HepG2 (cell line): ENCODE measurements at regions not wholly inside any gene's neighbourhood (a gene's known extent, or its start where the extent isn't known, plus 50 kb on each side); places are given as distances from the start of the nearest gene placed in this dataset.

Experiments
- ATAC-seq: fragments of 200-7000 bp; cut with Tn5 transposase; 3 replicates; pipeline ENCODE4 v1.9.1; 2020; ENCODE audit warnings: mild to moderate bottlenecking, moderate library complexity
- BruUV-seq: library from RNA; stranded (reverse); fragments of 400-500 nt; replicated peaks from 2 replicates; lab custom pipeline; 2021; lab: Mats Ljungman, UMichigan
- CTCF ChIA-PET: fragments of 300-600 bp; formaldehyde crosslinking; extraction: SDS; loops from one replicate; lab custom pipeline; 2021; ENCODE audit warnings: low total read pairs, inconsistent platforms, low intra/inter-chr PET ratio; lab: Yijun Ruan, JAX
- POLR2A ChIA-PET: fragments of 350-600 bp; sonication (Branson Sonifier 250); formaldehyde crosslinking; loops from one replicate; lab custom pipeline; 2020; ENCODE audit warnings: antibody characterized with exemption, inconsistent platforms; lab: Yijun Ruan, JAX
- DNase-seq: peaks from one replicate; pipeline ENCODE4 v3.0.0-alpha.2; 2015; ENCODE audit warnings: low spot score
- FAIRE-seq: peaks from 3 replicates; lab custom pipeline; 2011; peaks lifted over from hg19 to GRCh38; lab: Jason Lieb, UNC
- H2AFZ ChIP-seq: one replicate; pipeline ENCODE4 v1.6.1; 2011; ENCODE audit warnings: low read length, inconsistent platforms
- H3K27ac ChIP-seq: fragments of 300-600 bp; 3 replicates; pipeline ENCODE4 v1.8.0; 2011; ENCODE audit warnings: mixed run types, mild to moderate bottlenecking, mixed read lengths, low read length, inconsistent platforms; ENCODE audit not compliant: insufficient read depth; ENCODE audit errors: extremely low read length
- H3K27me3 ChIP-seq, 2 experiments: fragments of 200-600 bp in 1 of 2; 2 replicates in 1 of 2; 3 replicates in 1 of 2; pipeline versions ENCODE4 v1.6.0 to v1.8.0; 2011; ENCODE audit warnings: low read length in 2 of 2, mild to moderate bottlenecking in 2 of 2, moderate library complexity in 2 of 2, inconsistent platforms in 1 of 2; ENCODE audit not compliant: insufficient read depth in 2 of 2, control insufficient read depth in 1 of 2
- H3K36me3 ChIP-seq, 2 experiments: fragments of 200-600 bp in 1 of 2; replicated peaks in 1 of 2; 2 replicates in 1 of 2; 3 replicates in 1 of 2; pipeline versions ENCODE4 v1.5.1 to v1.8.0; 2011; ENCODE audit warnings: low read length in 2 of 2, inconsistent platforms in 1 of 2; ENCODE audit not compliant: insufficient read depth in 2 of 2, control insufficient read depth in 1 of 2
- H3K4me1 ChIP-seq: 2 replicates; pipeline ENCODE4 v1.5.1; 2012; ENCODE audit warnings: low read length, inconsistent platforms; ENCODE audit not compliant: insufficient read depth
- H3K4me2 ChIP-seq: 2 replicates; pipeline ENCODE4 v1.6.0; 2011; ENCODE audit warnings: low read depth, low read length, inconsistent platforms
- H3K4me3 ChIP-seq, 3 experiments: fragments of 200-600 bp in 1 of 3; sonication (generic), shearing (Covaris generic) in 1 of 3; replicated peaks in 1 of 3; 2 replicates each; pipeline ENCODE4 v1.5.1; 2011 to 2016; ENCODE audit warnings: low read length in 3 of 3, inconsistent platforms in 2 of 3, low read depth in 2 of 3, mild to moderate bottlenecking in 2 of 3, control low read depth in 1 of 3, mixed read lengths in 1 of 3; ENCODE audit not compliant: insufficient read depth in 1 of 3
- H3K79me2 ChIP-seq: one replicate; pipeline ENCODE4 v1.6.1; 2011; ENCODE audit warnings: low read length, inconsistent platforms; ENCODE audit not compliant: insufficient read depth
- H3K9ac ChIP-seq: 2 replicates; pipeline ENCODE4 v1.6.0; 2011; ENCODE audit warnings: mild to moderate bottlenecking, low read depth, low read length, inconsistent platforms; ENCODE audit not compliant: insufficient read depth
- H3K9me3 ChIP-seq: 2 replicates; pipeline ENCODE4 v1.5.1; 2012; ENCODE audit warnings: mild to moderate bottlenecking, low read length
- H4K20me1 ChIP-seq: 2 replicates; pipeline ENCODE4 v1.6.0; 2011; ENCODE audit warnings: inconsistent platforms, mild to moderate bottlenecking, low read length, moderate library complexity; ENCODE audit not compliant: insufficient read depth
- AKAP8 ChIP-seq: sonication (generic); formaldehyde crosslinking; IDR thresholded peaks from 2 replicates; pipeline ENCODE4 v1.5.1; 2020; ENCODE audit warnings: mild to moderate bottlenecking, missing genetic modification reagents
- ATF7 ChIP-seq, 2 experiments: fragments of 450-650 bp in 1 of 2; sonication (generic) in 1 of 2; formaldehyde crosslinking in 1 of 2; IDR thresholded peaks; 2 replicates each; pipeline versions ENCODE4 v1.4.0 to v1.6.1; 2016 to 2020; ENCODE audit warnings: antibody characterized with exemption in 1 of 2, mild to moderate bottlenecking in 1 of 2, missing genetic modification reagents in 1 of 2
- CREBL2 ChIP-seq: sonication (generic); formaldehyde crosslinking; IDR thresholded peaks from 2 replicates; pipeline ENCODE4 v1.8.1; 2023; ENCODE audit warnings: missing genetic modification reagents, mild to moderate bottlenecking, borderline replicate concordance
- FOXJ3 ChIP-seq: sonication (generic); formaldehyde crosslinking; IDR thresholded peaks from 2 replicates; pipeline ENCODE4 v1.4.0; 2020; ENCODE audit warnings: missing genetic modification reagents, mild to moderate bottlenecking, borderline replicate concordance
- HHEX ChIP-seq: IDR thresholded peaks from 2 replicates; pipeline ENCODE4 v1.6.1; 2016; ENCODE audit warnings: control low read depth
- HNF1B ChIP-seq: sonication (generic); formaldehyde crosslinking; IDR thresholded peaks from 2 replicates; pipeline ENCODE4 v1.5.1; 2020; ENCODE audit warnings: mild to moderate bottlenecking, moderate library complexity, missing genetic modification reagents
- NCOA1 ChIP-seq: sonication (generic); formaldehyde crosslinking; IDR thresholded peaks from 2 replicates; pipeline ENCODE4 v1.9.0; 2021; ENCODE audit warnings: missing genetic modification reagents
- NR2C2 ChIP-seq: sonication (generic); formaldehyde crosslinking; IDR thresholded peaks from 2 replicates; pipeline ENCODE4 v1.4.0; 2020; ENCODE audit warnings: missing genetic modification reagents, mild to moderate bottlenecking, moderate library complexity, borderline replicate concordance
- RXRB ChIP-seq: IDR thresholded peaks from 2 replicates; pipeline ENCODE4 v1.6.1; 2016; ENCODE audit warnings: borderline replicate concordance, missing genetic modification reagents, missing compliant biosample characterization
- SIN3A ChIP-seq: IDR thresholded peaks from 2 replicates; pipeline ENCODE4 v1.6.1; 2011; ENCODE audit warnings: low read depth, mild to moderate bottlenecking, control low read depth, low read length, borderline replicate concordance
- SP4 ChIP-seq: sonication (generic); formaldehyde crosslinking; IDR thresholded peaks from 2 replicates; pipeline ENCODE4 v1.8.1; 2023; ENCODE audit warnings: mild to moderate bottlenecking, missing genetic modification reagents
- ZFP36L2 ChIP-seq: sonication (generic); formaldehyde crosslinking; IDR thresholded peaks from 2 replicates; pipeline ENCODE4 v1.4.0; 2020; ENCODE audit warnings: missing genetic modification reagents
- ZNF136 ChIP-seq: sonication (generic); formaldehyde crosslinking; IDR thresholded peaks from 2 replicates; pipeline ENCODE4 v1.8.1; 2022; ENCODE audit warnings: low read depth, mild to moderate bottlenecking, moderate library complexity, missing genetic modification reagents
- ZNF142 ChIP-seq: sonication (generic); formaldehyde crosslinking; IDR thresholded peaks from 2 replicates; pipeline ENCODE4 v1.4.0; 2020; ENCODE audit warnings: missing genetic modification reagents
- ZNF563 ChIP-seq: sonication (generic); formaldehyde crosslinking; IDR thresholded peaks from 2 replicates; pipeline ENCODE4 v1.8.0; 2022; ENCODE audit warnings: mild to moderate bottlenecking, moderate library complexity, missing genetic modification reagents
- ZNF644 ChIP-seq: IDR thresholded peaks from 2 replicates; pipeline ENCODE4 v1.6.1; 2016; ENCODE audit warnings: low read depth
- ZSCAN29 ChIP-seq: sonication (generic); formaldehyde crosslinking; conservative IDR thresholded peaks from 2 replicates; pipeline ENCODE4 v1.4.0; 2020; ENCODE audit warnings: mild to moderate bottlenecking, missing genetic modification reagents
- WGBS: methylation state at CpG from one replicate; pipeline ENCODE4 v1.1.6; 2017; ENCODE audit warnings: low lambda C conversion rate; 5-methylcytosine and 5-hydroxymethylcytosine counted together
- in situ Hi-C: cut with HindIII; loops from 2 replicates; pipeline ENCODE4 v1.10.0; 2017; ENCODE audit warnings: low pct_unique_long_range_greater_than_20kb; ENCODE audit not compliant: extremely low pct_ligation_motif_present
- intact Hi-C: fragments of 100-400 bp; cut with micrococcal nuclease; formaldehyde crosslinking; loops from one replicate; pipeline ENCODE4 v1.10.0; 2022; ENCODE audit not compliant: unreplicated experiment

GRCh38 chr21:27820342-27820741 is 853.5 kb upstream of the ADAMTS5 start:
- POLR2A ChIA-PET, result no interaction called here
- no TSS peak for BruUV-seq
- DNase-seq (no peak), FAIRE-seq (no peak), ATAC-seq (no peak)
- no peaks in the 10 kb centered on the region for H3K36me3 ChIP-seq
- no peaks in the 10 kb centered on the region for H3K4me1 ChIP-seq
- in situ Hi-C loops, result no loop called here
- no peaks in the 10 kb centered on the region for H3K79me2 ChIP-seq
- no peak overlapping the region for H3K9ac ChIP-seq
- no peak overlapping the region for H2AFZ ChIP-seq
- TF ChIP-seq HNF1B (CRISPR knock-in tag) (no peak), ZNF136 (CRISPR knock-in tag) (no peak), SIN3A (no peak), ZNF644 (no peak), RXRB (CRISPR knock-in tag) (no peak), HHEX (CRISPR knock-in tag) (no peak), NR2C2 (CRISPR knock-in tag) (no peak), ZSCAN29 (CRISPR knock-in tag) (no peak), FOXJ3 (CRISPR knock-in tag) (no peak), ZNF563 (CRISPR knock-in tag) (no peak), NCOA1 (CRISPR knock-in tag) (no peak), CREBL2 (no peak), ZFP36L2 (no peak), AKAP8 (no peak), ATF7 (IDR thresholded peaks at IDR 0.05) (no peak), ATF7 (CRISPR knock-in tag; IDR thresholded peaks at IDR 0.05) (no peak), ZNF142 (CRISPR knock-in tag) (no peak), SP4 (CRISPR knock-in tag) (no peak)
- intact Hi-C loops, result no loop called here
- no peak overlapping the region for H3K4me3 ChIP-seq
- 0% methylated on average over 1 of the region's 1 CpG for WGBS
- H4K20me1 ChIP-seq, result no peaks in the 10 kb centered on the region
- no peak overlapping the region for H3K27ac ChIP-seq
- peaks cover 95% of the 10 kb centered on the region for H3K9me3 ChIP-seq
- H3K4me2 ChIP-seq, result no peak overlapping the region
- CTCF ChIA-PET, result no interaction called here
- no peaks in the 10 kb centered on the region for H3K27me3 ChIP-seq
